Liver (tissue), 8 donors: ENCODE measurements at regions not wholly inside any gene's neighbourhood (a gene's known extent, or its start where the extent isn't known, plus 50 kb on each side); places are given as distances from the start of the nearest gene placed in this dataset.

Experiments used
- DNase-seq: peaks from one replicate; pipeline ENCODE4 v3.0.0-alpha.2; 2017; ENCODE audit warnings: low spot score
- H3K27ac ChIP-seq, 2 donors: one replicate each; pipeline ENCODE4 v1.7.0; 2013; ENCODE audit warnings: inconsistent platforms in 2 of 2, low read length in 2 of 2, control low read depth in 1 of 2, low read depth in 1 of 2, mild to moderate bottlenecking in 1 of 2
- H3K27me3 ChIP-seq, 4 donors: one replicate each; pipeline versions ENCODE4 v1.6.1 to v1.7.0; 2013; ENCODE audit warnings: low read length in 3 of 4, inconsistent platforms in 1 of 4, mild to moderate bottlenecking in 1 of 4, moderate library complexity in 1 of 4; ENCODE audit not compliant: control insufficient read depth in 4 of 4, insufficient read depth in 4 of 4
- H3K36me3 ChIP-seq, 4 donors: one replicate each; pipeline versions ENCODE4 v1.6.1 to v1.7.0; 2013; ENCODE audit warnings: low read length in 3 of 4, mild to moderate bottlenecking in 3 of 4, low read depth in 1 of 4, moderate library complexity in 1 of 4; ENCODE audit not compliant: control insufficient read depth in 4 of 4, insufficient read depth in 3 of 4
- H3K4me1 ChIP-seq, 4 donors: one replicate each; pipeline versions ENCODE4 v1.6.1 to v1.7.0; 2013; ENCODE audit warnings: low read length in 3 of 4, mild to moderate bottlenecking in 3 of 4, moderate library complexity in 1 of 4; ENCODE audit not compliant: control insufficient read depth in 4 of 4, insufficient read depth in 4 of 4
- H3K4me3 ChIP-seq, 3 donors: one replicate each; pipeline versions ENCODE4 v1.6.1 to v1.7.0; 2013; ENCODE audit warnings: low read length in 3 of 3, control low read depth in 1 of 3, low read depth in 1 of 3, mild to moderate bottlenecking in 1 of 3
- H3K9ac ChIP-seq, 2 donors: one replicate each; pipeline ENCODE4 v1.7.0; 2013; ENCODE audit warnings: low read length in 2 of 2, mild to moderate bottlenecking in 2 of 2, moderate library complexity in 2 of 2, control low read depth in 1 of 2, low read depth in 1 of 2
- H3K9me3 ChIP-seq, 4 donors: one replicate each; pipeline versions ENCODE4 v1.6.1 to v1.7.0; 2013; ENCODE audit warnings: low read length in 3 of 4; ENCODE audit not compliant: control insufficient read depth in 4 of 4
- FOXA1 ChIP-seq: IDR thresholded peaks from 2 replicates; pipeline ENCODE4 v1.6.1; 2016; ENCODE audit warnings: antibody characterized with exemption
- FOXA2 ChIP-seq: IDR thresholded peaks from 2 replicates; pipeline ENCODE4 v1.6.1; 2016; ENCODE audit warnings: antibody characterized with exemption
- GABPA ChIP-seq, 2 donors: IDR thresholded peaks in 1 of 2; conservative IDR thresholded peaks in 1 of 2; 2 replicates each; pipeline ENCODE4 v1.6.1; 2016; ENCODE audit warnings: antibody characterized with exemption in 2 of 2, mild to moderate bottlenecking in 1 of 2, moderate library complexity in 1 of 2
- HNF4A ChIP-seq, 2 donors: conservative IDR thresholded peaks; 2 replicates each; pipeline ENCODE4 v1.6.1; 2016; ENCODE audit warnings: antibody characterized with exemption in 2 of 2, mild to moderate bottlenecking in 2 of 2
- NR2F2 ChIP-seq: IDR thresholded peaks from 2 replicates; pipeline ENCODE4 v1.6.1; 2016; ENCODE audit warnings: antibody characterized with exemption
- RAD21 ChIP-seq, 2 donors: IDR thresholded peaks; 2 replicates each; pipeline ENCODE4 v1.6.1; 2016; ENCODE audit warnings: antibody characterized with exemption in 2 of 2, mild to moderate bottlenecking in 2 of 2
- RXRA ChIP-seq, 2 donors: IDR thresholded peaks; 2 replicates each; pipeline ENCODE4 v1.6.1; 2017 to 2018; ENCODE audit warnings: antibody characterized with exemption in 2 of 2, mild to moderate bottlenecking in 1 of 2
- SP1 ChIP-seq: IDR thresholded peaks from 2 replicates; pipeline ENCODE4 v1.6.1; 2018; ENCODE audit warnings: antibody characterized with exemption, mild to moderate bottlenecking
- TAF1 ChIP-seq: conservative IDR thresholded peaks from 2 replicates; pipeline ENCODE4 v1.6.1; 2016; ENCODE audit warnings: antibody characterized with exemption, mild to moderate bottlenecking
- WGBS: extraction: QIAGEN DNeasy Blood & Tissue Kit; methylation state at CpG from one replicate; pipeline ENCODE4 v1.1.7; 2013; 5-methylcytosine and 5-hydroxymethylcytosine counted together
- TF ChIP-seq, protein P1 (sequence below): IDR thresholded peaks from 2 replicates; pipeline ENCODE4 v1.6.1; 2016; ENCODE audit warnings: antibody characterized with exemption, mild to moderate bottlenecking
- TF ChIP-seq, protein P2 (sequence below): IDR thresholded peaks from 2 replicates; pipeline ENCODE4 v1.6.1; 2016; ENCODE audit warnings: antibody characterized with exemption
- TF ChIP-seq, protein P3 (sequence below): IDR thresholded peaks from 2 replicates; pipeline ENCODE4 v1.6.1; 2016; ENCODE audit warnings: antibody characterized with exemption
- TF ChIP-seq, protein P4 (sequence below): IDR thresholded peaks from 2 replicates; pipeline ENCODE4 v1.6.1; 2016; ENCODE audit warnings: antibody characterized with exemption
- TF ChIP-seq, protein P5 (sequence below): fragments of 150-350 bp; IDR thresholded peaks from 2 replicates; pipeline ENCODE4 v1.5.1; 2017; ENCODE audit warnings: improper control_type of control experiment, low read depth, low read length; ENCODE audit not compliant: missing input control
- donor health status: healthy.
- donor health status: healthy.
- donor health status: healthy.
- donor health status: healthy.
- donor health status: healthy.

DNA sequence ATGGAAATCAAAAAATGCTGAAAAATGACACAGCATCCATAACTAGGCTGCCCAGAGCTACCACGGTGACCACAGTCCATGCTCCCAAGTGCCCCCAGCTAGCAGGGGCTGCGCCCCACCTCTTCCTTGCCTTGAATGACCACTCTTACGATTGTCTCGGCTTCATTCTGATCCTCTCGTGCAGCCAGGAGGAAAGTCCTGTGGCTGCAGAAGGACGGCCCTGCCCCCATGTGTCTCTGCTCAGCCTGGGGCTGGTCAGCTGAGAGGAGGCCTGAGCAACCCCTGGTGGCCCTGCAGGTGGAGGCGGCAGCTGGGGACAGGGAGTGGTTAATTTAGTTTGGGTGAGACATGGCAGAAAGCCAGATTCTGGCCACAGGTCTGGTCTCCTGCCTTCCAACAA is 54.3 kb downstream of the KCNF1 start (continued):
- TF ChIP-seq, protein P1, sequence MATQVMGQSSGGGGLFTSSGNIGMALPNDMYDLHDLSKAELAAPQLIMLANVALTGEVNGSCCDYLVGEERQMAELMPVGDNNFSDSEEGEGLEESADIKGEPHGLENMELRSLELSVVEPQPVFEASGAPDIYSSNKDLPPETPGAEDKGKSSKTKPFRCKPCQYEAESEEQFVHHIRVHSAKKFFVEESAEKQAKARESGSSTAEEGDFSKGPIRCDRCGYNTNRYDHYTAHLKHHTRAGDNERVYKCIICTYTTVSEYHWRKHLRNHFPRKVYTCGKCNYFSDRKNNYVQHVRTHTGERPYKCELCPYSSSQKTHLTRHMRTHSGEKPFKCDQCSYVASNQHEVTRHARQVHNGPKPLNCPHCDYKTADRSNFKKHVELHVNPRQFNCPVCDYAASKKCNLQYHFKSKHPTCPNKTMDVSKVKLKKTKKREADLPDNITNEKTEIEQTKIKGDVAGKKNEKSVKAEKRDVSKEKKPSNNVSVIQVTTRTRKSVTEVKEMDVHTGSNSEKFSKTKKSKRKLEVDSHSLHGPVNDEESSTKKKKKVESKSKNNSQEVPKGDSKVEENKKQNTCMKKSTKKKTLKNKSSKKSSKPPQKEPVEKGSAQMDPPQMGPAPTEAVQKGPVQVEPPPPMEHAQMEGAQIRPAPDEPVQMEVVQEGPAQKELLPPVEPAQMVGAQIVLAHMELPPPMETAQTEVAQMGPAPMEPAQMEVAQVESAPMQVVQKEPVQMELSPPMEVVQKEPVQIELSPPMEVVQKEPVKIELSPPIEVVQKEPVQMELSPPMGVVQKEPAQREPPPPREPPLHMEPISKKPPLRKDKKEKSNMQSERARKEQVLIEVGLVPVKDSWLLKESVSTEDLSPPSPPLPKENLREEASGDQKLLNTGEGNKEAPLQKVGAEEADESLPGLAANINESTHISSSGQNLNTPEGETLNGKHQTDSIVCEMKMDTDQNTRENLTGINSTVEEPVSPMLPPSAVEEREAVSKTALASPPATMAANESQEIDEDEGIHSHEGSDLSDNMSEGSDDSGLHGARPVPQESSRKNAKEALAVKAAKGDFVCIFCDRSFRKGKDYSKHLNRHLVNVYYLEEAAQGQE, result no peak

DNA sequence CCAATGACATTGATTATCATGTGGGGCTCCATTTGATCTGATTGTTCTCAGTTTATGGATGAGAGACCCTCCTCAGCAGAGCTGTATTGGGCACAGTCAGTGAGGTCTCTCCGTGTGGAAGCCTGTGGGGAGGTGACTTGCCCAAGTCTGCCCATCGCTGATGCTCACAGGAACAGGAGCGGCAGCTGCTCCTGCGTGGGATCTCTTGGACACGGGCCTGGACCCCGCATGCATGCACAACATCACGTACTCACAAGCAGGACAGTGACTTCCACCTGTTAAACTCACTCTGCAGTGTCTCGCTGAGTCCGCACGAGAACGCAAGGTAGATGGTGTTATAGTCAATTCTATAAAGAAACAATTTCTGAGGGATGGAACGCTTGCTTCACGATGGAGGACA is 55.0 kb downstream of the KCNF1 start:
- H3K27me3 ChIP-seq, result no peaks in the 10 kb centered on the region
- H3K36me3 ChIP-seq, result no peaks in the 10 kb centered on the region
- no peak overlapping the region for H3K27ac ChIP-seq
- WGBS, result 89% methylated on average over 13 of the region's 13 CpGs
- no peaks in the 10 kb centered on the region for H3K4me1 ChIP-seq
- no peak overlapping the region for H3K4me3 ChIP-seq
- TF ChIP-seq, protein P2, sequence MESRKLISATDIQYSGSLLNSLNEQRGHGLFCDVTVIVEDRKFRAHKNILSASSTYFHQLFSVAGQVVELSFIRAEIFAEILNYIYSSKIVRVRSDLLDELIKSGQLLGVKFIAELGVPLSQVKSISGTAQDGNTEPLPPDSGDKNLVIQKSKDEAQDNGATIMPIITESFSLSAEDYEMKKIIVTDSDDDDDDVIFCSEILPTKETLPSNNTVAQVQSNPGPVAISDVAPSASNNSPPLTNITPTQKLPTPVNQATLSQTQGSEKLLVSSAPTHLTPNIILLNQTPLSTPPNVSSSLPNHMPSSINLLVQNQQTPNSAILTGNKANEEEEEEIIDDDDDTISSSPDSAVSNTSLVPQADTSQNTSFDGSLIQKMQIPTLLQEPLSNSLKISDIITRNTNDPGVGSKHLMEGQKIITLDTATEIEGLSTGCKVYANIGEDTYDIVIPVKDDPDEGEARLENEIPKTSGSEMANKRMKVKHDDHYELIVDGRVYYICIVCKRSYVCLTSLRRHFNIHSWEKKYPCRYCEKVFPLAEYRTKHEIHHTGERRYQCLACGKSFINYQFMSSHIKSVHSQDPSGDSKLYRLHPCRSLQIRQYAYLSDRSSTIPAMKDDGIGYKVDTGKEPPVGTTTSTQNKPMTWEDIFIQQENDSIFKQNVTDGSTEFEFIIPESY, result no peak
- TF ChIP-seq FOXA2 (no peak), GABPA (IDR thresholded peaks at IDR 0.05 in 1 of 2, conservative IDR thresholded peaks at IDR 0.05 in 1 of 2) (no peak), FOXA1 (no peak), RAD21 (IDR thresholded peaks at IDR 0.05) (no peak), SP1 (no peak), HNF4A (conservative IDR thresholded peaks at IDR 0.05) (no peak), RXRA (IDR thresholded peaks at IDR 0.05) (no peak), NR2F2 (no peak), TAF1 (no peak)
- TF ChIP-seq, protein P3, sequence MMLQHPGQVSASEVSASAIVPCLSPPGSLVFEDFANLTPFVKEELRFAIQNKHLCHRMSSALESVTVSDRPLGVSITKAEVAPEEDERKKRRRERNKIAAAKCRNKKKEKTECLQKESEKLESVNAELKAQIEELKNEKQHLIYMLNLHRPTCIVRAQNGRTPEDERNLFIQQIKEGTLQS, result no peak
- TF ChIP-seq, protein P4, sequence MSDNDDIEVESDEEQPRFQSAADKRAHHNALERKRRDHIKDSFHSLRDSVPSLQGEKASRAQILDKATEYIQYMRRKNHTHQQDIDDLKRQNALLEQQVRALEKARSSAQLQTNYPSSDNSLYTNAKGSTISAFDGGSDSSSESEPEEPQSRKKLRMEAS, result no peak
- TF ChIP-seq, protein P5, sequence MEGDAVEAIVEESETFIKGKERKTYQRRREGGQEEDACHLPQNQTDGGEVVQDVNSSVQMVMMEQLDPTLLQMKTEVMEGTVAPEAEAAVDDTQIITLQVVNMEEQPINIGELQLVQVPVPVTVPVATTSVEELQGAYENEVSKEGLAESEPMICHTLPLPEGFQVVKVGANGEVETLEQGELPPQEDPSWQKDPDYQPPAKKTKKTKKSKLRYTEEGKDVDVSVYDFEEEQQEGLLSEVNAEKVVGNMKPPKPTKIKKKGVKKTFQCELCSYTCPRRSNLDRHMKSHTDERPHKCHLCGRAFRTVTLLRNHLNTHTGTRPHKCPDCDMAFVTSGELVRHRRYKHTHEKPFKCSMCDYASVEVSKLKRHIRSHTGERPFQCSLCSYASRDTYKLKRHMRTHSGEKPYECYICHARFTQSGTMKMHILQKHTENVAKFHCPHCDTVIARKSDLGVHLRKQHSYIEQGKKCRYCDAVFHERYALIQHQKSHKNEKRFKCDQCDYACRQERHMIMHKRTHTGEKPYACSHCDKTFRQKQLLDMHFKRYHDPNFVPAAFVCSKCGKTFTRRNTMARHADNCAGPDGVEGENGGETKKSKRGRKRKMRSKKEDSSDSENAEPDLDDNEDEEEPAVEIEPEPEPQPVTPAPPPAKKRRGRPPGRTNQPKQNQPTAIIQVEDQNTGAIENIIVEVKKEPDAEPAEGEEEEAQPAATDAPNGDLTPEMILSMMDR, result no peak
- TF ChIP-seq, protein P1, result no peak
- no peak for DNase-seq
- no peak overlapping the region for H3K9ac ChIP-seq
- no peaks in the 10 kb centered on the region for H3K9me3 ChIP-seq
